22Rv1 (cell line): ENCODE measurements at regions not wholly inside any gene's neighbourhood (a gene's known extent, or its start where the extent isn't known, plus 50 kb on each side); places are given as distances from the start of the nearest gene placed in this dataset.

Experiments
- H3K27ac ChIP-seq: fragments of 450-650 bp; 2 replicates; pipeline ENCODE4 v1.5.1; 2017
- ZFX ChIP-seq: fragments of 450-650 bp; IDR thresholded peaks from 2 replicates; pipeline ENCODE4 v1.6.1; 2017; ENCODE audit warnings: antibody characterized with exemption, borderline replicate concordance
- TF ChIP-seq, protein P1 (sequence below): fragments of 450-650 bp; IDR thresholded peaks from 2 replicates; pipeline ENCODE4 v1.5.1; 2017; ENCODE audit warnings: mild to moderate bottlenecking

DNA sequence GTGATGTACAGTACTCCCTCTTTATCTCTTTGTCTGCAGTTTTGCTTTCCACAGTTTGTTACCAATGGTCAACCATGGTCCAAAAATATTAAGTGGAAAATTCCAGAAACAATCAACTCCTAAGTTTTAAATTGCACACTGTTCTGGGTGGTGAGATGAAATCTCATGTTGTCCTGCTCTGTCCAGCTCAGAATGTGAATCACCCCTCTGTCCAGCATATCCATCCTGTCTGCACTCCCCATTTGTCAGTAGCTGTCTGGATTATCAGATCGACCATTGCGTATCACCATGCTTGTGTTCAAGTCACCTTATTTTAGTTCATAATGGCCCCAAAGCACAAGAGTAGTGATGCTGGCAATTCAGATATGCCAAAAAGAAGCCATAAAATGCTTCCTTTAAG lies 118.2 kb upstream of the PDE4B start:
- H3K27ac ChIP-seq, result no peak overlapping the region
- TF ChIP-seq ZFX, result no peak
- TF ChIP-seq, protein P1, sequence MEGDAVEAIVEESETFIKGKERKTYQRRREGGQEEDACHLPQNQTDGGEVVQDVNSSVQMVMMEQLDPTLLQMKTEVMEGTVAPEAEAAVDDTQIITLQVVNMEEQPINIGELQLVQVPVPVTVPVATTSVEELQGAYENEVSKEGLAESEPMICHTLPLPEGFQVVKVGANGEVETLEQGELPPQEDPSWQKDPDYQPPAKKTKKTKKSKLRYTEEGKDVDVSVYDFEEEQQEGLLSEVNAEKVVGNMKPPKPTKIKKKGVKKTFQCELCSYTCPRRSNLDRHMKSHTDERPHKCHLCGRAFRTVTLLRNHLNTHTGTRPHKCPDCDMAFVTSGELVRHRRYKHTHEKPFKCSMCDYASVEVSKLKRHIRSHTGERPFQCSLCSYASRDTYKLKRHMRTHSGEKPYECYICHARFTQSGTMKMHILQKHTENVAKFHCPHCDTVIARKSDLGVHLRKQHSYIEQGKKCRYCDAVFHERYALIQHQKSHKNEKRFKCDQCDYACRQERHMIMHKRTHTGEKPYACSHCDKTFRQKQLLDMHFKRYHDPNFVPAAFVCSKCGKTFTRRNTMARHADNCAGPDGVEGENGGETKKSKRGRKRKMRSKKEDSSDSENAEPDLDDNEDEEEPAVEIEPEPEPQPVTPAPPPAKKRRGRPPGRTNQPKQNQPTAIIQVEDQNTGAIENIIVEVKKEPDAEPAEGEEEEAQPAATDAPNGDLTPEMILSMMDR, result no peak

DNA sequence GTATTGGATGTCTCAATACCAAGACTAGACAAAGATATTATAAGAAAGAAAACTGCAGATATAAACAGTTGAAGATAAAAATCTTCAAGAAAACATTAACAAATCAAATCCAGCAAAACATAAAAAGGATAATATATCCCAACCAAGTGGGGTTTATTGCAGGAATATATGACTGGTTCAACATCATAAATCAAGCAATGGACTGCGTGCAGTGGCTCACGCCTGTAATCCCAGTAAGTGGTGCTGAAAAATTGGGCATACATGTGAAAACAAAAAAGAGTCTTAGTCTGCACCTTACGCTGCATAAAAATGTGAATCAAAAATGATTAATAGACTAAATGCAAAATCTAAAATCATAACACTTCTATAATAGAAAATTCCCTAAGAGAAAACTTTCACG lies 112.9 kb upstream of the PDE4B start:
- TF ChIP-seq ZFX, result no peak
- TF ChIP-seq, protein P1, result no peak
- no peak overlapping the region for H3K27ac ChIP-seq

DNA sequence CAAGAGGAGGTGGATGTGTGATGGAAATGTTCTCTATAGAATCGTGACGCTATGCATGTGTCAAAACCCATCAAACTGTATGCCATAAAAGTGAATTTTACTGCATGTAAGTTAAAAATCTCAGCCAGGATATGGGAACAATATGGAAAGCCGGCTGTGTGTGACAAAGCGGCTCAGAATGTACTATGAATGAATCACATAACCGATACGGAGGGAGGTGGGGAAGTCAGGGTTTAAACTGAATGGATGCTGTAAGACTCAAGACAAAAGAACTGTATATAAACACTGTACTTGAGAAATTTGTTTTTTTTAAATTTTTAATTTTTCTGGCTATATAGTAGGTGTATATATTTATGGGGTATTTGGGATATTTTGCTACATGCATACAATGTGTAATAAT lies 111.6 kb upstream of the PDE4B start:
- no peak overlapping the region for H3K27ac ChIP-seq
- TF ChIP-seq, protein P1, result no peak
- no peak for TF ChIP-seq ZFX

DNA sequence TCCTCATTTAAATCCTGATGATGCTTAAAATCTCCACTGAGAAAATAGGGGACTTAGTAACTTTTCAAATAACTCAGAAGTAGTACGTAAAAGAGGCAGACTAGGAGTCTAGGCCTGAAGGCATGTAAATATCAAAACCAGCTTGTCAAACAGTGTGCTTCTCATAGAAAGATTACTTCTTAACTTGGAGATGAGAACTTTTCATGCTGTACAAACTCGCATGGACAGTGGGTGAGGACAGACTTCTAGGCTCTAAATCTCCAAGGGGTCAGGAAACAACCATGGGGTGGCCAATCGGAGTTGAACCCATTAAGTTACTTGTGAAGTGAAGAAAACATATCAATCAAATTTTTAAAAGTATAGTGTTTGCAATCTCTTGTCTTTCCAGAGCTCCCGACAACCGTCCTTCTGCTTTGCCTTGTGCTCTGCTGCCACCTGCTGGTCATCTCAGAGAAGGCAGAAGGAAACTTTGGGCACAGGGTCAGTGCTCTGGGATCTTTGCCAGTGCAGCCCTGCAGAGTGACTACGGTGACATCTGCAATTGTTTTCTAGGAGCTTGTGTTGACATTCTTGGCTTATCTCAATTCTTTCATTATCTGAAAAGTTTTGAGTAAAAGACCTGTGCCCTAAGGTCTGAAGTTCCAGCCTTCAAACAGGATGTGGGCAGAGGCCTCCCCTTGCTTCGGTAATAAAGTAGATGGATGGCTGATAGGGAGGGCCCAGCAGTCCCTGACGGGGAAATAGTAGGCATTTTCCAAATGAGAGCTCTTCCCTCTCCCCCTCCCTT lies 105.1 kb upstream of the PDE4B start:
- H3K27ac ChIP-seq, result no peak overlapping the region
- no peak for TF ChIP-seq ZFX
- TF ChIP-seq, protein P1, result peak; percentile 85

DNA sequence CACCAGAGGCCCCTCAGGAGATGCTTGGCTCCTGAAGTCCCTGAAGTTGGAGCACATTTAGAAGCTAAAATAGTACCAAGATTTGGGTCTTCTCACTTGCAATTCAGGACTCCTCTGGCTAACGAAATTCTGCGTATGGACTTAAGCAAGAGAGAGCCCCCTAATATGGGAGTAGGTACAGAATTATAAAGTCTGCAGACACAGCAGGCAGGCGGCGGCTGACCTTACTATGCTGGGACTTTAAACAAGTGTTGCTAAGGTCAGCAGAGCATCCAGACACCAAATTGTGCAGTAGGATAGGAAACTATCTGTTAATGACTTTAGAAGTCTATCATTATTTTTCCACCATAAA lies 104.5 kb upstream of the PDE4B start:
- TF ChIP-seq, protein P1, result no peak
- no peak for TF ChIP-seq ZFX
- H3K27ac ChIP-seq, result no peak overlapping the region

DNA sequence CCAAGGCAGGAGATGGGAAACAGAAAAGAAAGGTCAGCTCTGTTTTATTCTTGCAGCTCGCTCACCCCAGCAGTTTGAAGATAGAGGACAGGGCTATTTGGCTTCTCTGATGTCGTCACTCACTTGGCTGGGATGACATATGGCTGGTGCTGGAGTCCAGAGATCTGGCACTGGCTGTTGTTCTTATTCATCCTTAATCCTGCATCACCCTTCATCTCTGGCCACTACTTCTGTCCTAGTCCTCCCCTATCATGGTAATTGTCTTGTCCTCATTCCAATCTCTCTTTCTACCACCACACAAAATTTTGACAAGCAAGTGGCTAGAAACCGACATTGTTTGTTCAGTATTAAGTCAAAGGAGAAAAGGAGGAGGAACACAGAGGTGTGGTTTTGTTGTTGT lies 103.8 kb upstream of the PDE4B start:
- no peak overlapping the region for H3K27ac ChIP-seq
- TF ChIP-seq, protein P1, result no peak
- TF ChIP-seq ZFX, result no peak

DNA sequence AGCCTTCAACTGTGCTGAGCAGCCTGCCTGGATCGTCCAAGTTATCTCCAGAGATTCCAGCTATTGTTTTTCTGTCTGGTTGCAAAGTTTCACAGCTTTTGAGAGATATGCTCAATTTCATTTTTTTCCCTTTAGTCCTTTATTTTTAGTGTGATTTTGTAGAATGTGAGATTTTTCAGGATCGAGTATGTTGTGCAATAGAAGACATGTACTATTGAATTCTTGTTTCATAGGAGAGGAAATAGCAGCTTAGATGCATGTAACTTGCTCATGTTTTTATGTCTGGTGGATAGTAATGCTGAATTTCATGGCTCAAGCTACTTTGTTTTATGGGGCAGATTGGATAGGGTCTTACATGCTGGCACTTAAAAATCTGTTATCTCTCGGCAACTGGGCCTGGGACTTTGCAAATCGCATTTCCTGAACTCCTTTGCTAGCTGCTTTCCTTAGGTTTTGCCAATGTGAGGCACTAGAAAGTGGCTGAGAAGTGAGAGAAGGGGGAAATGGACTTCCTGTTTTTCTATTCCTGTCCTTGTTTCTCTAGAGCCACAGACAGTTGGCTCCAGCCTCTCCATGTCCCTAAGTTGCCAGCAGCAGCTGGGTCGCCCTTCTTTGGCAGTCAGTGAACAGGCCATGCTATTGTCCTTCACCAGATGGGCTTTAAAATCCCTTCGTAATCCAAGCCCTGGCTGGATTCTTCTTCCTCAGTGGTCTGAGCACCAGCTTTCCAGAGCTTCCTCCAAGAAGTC lies 101.4 kb upstream of the PDE4B start:
- no peak overlapping the region for H3K27ac ChIP-seq
- TF ChIP-seq, protein P1, result no peak
